Mesendoderm (in vitro differentiated cells): ENCODE measurements at regions not wholly inside any gene's neighbourhood (a gene's known extent, or its start where the extent isn't known, plus 50 kb on each side); places are given as distances from the start of the nearest gene placed in this dataset.

Experiments used
- DNase-seq: peaks from one replicate; pipeline ENCODE4 v3.0.0; 2013
- H2AK5ac ChIP-seq: 2 replicates; pipeline ENCODE4 v1.6.1; 2013; ENCODE audit warnings: low read length, inconsistent platforms
- H2BK120ac ChIP-seq: 2 replicates; pipeline ENCODE4 v1.6.1; 2013; ENCODE audit warnings: low read depth, mild to moderate bottlenecking, low read length, moderate library complexity, mixed read lengths
- H2BK15ac ChIP-seq: replicated peaks from 2 replicates; pipeline ENCODE4 v1.6.1; 2013; ENCODE audit warnings: low read depth, mild to moderate bottlenecking, moderate library complexity
- H2BK5ac ChIP-seq: 2 replicates; pipeline ENCODE4 v1.6.1; 2013; ENCODE audit warnings: low read length, inconsistent platforms
- H3K18ac ChIP-seq: 2 replicates; pipeline ENCODE4 v1.6.1; 2013; ENCODE audit warnings: mild to moderate bottlenecking, low read length, mixed read lengths
- H3K23ac ChIP-seq: one replicate; pipeline ENCODE4 v1.6.1; 2013; ENCODE audit warnings: low read length
- H3K27ac ChIP-seq: 2 replicates; pipeline ENCODE4 v1.5.1; 2013; ENCODE audit warnings: low read depth, mild to moderate bottlenecking, inconsistent platforms, low read length, moderate library complexity
- H3K27me3 ChIP-seq: 2 replicates; pipeline ENCODE4 v1.6.1; 2013; ENCODE audit warnings: low read length, control low read depth, mild to moderate bottlenecking, inconsistent platforms; ENCODE audit not compliant: insufficient read depth, poor library complexity
- H3K36me3 ChIP-seq: 2 replicates; pipeline ENCODE4 v1.6.1; 2013; ENCODE audit warnings: low read length, inconsistent platforms; ENCODE audit not compliant: control insufficient read depth, insufficient read depth
- H3K4ac ChIP-seq: one replicate; pipeline ENCODE4 v1.6.1; 2013; ENCODE audit warnings: low read depth, mild to moderate bottlenecking, low read length, moderate library complexity
- H3K4me1 ChIP-seq: 2 replicates; pipeline ENCODE4 v1.6.1; 2013; ENCODE audit warnings: low read depth, low read length, inconsistent platforms; ENCODE audit not compliant: control insufficient read depth
- H3K4me2 ChIP-seq: 2 replicates; pipeline ENCODE4 v1.6.1; 2013; ENCODE audit warnings: low read length
- H3K4me3 ChIP-seq: 2 replicates; pipeline ENCODE4 v1.5.1; 2013; ENCODE audit warnings: mild to moderate bottlenecking, low read length
- H3K56ac ChIP-seq: one replicate; pipeline ENCODE4 v1.6.1; 2013; ENCODE audit warnings: low read length
- H3K79me1 ChIP-seq: 2 replicates; pipeline ENCODE4 v1.6.1; 2013; ENCODE audit warnings: low read length, inconsistent platforms
- H3K79me2 ChIP-seq: 2 replicates; pipeline ENCODE4 v1.6.1; 2013; ENCODE audit warnings: mild to moderate bottlenecking, low read length; ENCODE audit not compliant: control insufficient read depth, insufficient read depth
- H3K9ac ChIP-seq: 2 replicates; pipeline ENCODE4 v1.6.1; 2013; ENCODE audit warnings: low read length, inconsistent platforms
- H4K5ac ChIP-seq: one replicate; pipeline ENCODE4 v1.6.1; 2013; ENCODE audit warnings: low read length
- H4K8ac ChIP-seq: one replicate; pipeline ENCODE4 v1.6.1; 2013; ENCODE audit warnings: low read depth, mild to moderate bottlenecking, control low read depth, low read length, moderate library complexity
- WGBS: extraction: QIAGEN DNeasy Blood & Tissue Kit; methylation state at CpG from one replicate; pipeline ENCODE4 v1.1.7; 2013; ENCODE audit warnings: low lambda C conversion rate, missing lambda C conversion rate; ENCODE audit not compliant: insufficient coverage; ENCODE audit errors: extremely low coverage; 5-methylcytosine and 5-hydroxymethylcytosine counted together

DNA sequence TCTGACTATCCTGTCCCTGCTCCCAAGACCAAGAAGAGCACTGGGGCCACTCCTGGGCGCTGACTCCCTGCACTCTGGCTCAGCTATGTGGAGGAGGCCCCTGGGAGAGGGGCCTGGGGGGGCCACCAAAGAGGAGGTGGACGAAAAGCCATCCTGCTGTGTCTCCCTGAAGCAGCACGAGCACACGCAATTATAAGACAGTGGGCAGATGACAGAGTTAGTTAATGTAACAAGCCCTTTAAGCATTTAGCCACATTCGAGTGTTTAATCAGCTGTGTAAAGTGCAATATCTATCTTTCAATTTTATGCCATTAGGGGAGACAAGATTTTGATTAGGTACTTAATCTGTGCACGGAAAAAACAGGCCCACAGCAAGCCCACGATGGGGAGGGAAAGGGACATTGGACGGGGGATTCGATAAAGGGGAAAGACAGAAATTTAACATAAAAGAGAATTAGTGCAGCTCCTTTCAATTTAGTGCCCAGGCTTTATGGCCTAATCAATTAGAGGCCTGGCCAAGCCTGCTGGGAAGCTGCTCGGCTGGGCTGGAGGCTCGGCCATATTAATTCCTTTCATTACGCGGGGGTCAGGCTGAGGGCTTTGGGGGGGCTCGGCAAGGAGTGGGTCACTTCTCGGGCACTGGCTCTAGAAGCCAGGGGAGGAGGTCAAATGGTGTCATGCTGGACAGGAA lies 286.2 kb downstream of the DHX35 start:
- H3K27me3 ChIP-seq = no peaks in the 10 kb centered on the region
- no CpG with 5 or more reads among the region's 15 CpGs for WGBS

DNA sequence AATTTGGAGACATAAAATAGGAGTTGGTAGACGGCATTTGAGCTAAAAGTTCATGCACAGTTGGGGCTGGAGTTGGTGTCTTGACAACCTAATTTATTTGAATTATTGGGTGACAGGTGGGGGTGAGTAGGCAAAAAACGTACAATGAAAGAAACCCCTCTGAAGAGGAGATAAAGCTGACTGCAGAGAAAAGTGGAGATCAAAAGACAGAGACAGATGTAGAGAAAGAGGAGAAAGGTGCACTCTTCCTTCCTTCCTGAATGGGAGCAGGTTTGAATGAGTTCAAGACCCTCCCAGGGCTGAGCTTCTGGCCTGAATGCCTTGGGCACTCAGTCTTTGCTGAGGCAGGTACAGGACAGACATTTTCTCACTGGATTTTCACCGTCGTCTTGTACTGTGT lies 284.3 kb downstream of the DHX35 start:
- no peak overlapping the region for H3K27ac ChIP-seq
- H3K9ac ChIP-seq = no peak overlapping the region
- H4K8ac ChIP-seq = no peak overlapping the region
- no CpG with 5 or more reads among the region's 4 CpGs for WGBS
- H2BK15ac ChIP-seq = no peak overlapping the region
- no peaks in the 10 kb centered on the region for H3K36me3 ChIP-seq
- H2BK120ac ChIP-seq = no peak overlapping the region
- H3K4me1 ChIP-seq = no peaks in the 10 kb centered on the region
- no peak overlapping the region for H3K4ac ChIP-seq
- no peaks in the 10 kb centered on the region for H3K79me1 ChIP-seq
- no peak for DNase-seq
- no peak overlapping the region for H4K5ac ChIP-seq
- H3K56ac ChIP-seq = no peak overlapping the region
- H3K79me2 ChIP-seq = no peaks in the 10 kb centered on the region
- H3K4me2 ChIP-seq = no peak overlapping the region
- no peak overlapping the region for H3K18ac ChIP-seq
- no peak overlapping the region for H3K4me3 ChIP-seq
- no peak overlapping the region for H3K23ac ChIP-seq
- no peak overlapping the region for H2AK5ac ChIP-seq
- H3K27me3 ChIP-seq = no peaks in the 10 kb centered on the region
- no peak overlapping the region for H2BK5ac ChIP-seq

More for the DNA sequence above, 286.2 kb downstream of the DHX35 start:
- H3K4ac ChIP-seq = no peak overlapping the region
- H3K27ac ChIP-seq = no peak overlapping the region
- H4K8ac ChIP-seq = no peak overlapping the region
- DNase-seq = no peak
- H3K56ac ChIP-seq = no peak overlapping the region
- H2BK120ac ChIP-seq = no peak overlapping the region
- no peak overlapping the region for H3K23ac ChIP-seq
- no peak overlapping the region for H2BK5ac ChIP-seq
- H3K4me3 ChIP-seq = no peak overlapping the region
- no peak overlapping the region for H2AK5ac ChIP-seq
- no peak overlapping the region for H3K9ac ChIP-seq
- no peaks in the 10 kb centered on the region for H3K79me1 ChIP-seq
- no peak overlapping the region for H3K4me2 ChIP-seq
- H4K5ac ChIP-seq = no peak overlapping the region
- no peak overlapping the region for H2BK15ac ChIP-seq
- H3K18ac ChIP-seq = no peak overlapping the region
- H3K79me2 ChIP-seq = no peaks in the 10 kb centered on the region
- H3K36me3 ChIP-seq = no peaks in the 10 kb centered on the region
- no peaks in the 10 kb centered on the region for H3K4me1 ChIP-seq

DNA sequence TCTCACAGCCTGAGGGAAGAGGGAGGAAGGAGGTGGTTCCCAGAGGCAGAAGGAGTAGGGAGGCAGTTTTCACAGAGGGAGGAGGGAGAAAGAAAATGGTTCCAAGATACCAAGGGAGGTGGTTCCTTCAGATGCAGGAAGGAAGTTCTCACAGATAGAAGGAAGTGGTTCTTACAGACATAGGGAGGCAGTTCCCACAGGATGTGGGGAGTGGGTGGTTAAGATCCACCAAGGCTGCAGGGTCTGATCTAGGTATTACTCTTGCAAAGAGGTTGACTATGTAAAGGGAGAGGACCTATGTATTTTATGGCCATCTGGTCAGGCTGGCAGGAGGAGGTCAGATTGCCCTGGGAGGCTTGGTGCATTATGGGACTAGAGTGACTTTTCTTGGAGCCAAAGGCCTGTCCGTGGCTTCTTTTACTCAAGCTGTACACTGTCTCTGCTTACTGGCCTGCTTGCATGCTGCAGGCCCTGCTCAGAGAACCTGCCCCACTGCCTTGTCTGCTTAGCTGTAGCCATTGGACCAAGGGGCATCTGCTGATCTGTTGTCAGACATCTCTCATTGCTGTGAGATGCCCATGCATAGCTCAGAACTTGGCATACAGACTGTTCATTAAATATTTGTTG lies 283.7 kb downstream of the DHX35 start:
- Histone ChIP-seq H3K27ac (no peak overlapping the region), H3K9ac (no peak overlapping the region), H3K4me1 (no peaks in the 10 kb centered on the region), H3K36me3 (no peaks in the 10 kb centered on the region), H3K23ac (no peak overlapping the region), H3K18ac (no peak overlapping the region), H4K8ac (no peak overlapping the region), H2BK120ac (no peak overlapping the region), H3K56ac (no peak overlapping the region), H3K4me3 (no peak overlapping the region), H2BK15ac (no peak overlapping the region), H3K4me2 (no peak overlapping the region), H3K4ac (no peak overlapping the region), H2BK5ac (no peak overlapping the region), H3K79me2 (no peaks in the 10 kb centered on the region), H3K27me3 (no peaks in the 10 kb centered on the region), H4K5ac (no peak overlapping the region), H3K79me1 (no peaks in the 10 kb centered on the region), H2AK5ac (no peak overlapping the region)
- WGBS = no CpG with 5 or more reads among the region's 1 CpG
- no peak for DNase-seq

DNA sequence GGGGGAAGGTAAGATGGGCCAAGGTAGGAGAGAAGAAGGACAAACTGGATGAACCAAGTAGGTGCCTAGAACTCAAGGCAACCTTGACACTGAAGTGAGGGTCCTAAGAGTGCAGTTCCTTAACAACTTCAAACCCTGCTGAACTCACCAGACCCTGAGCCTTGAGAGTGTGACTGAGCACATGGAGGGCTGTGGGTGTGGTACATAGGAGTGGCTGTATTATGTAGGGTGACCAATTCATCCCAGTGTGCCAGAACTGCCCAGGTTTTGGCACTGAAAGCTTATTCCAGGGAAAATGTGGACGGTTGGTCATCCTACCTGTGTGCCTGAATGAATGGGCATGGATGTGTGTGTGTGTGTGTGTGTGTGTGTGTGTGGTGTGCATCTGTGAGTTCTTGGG lies 281.8 kb downstream of the DHX35 start:
- WGBS = no CpG with 5 or more reads among the region's 1 CpG
- H3K56ac ChIP-seq = no peak overlapping the region

DNA sequence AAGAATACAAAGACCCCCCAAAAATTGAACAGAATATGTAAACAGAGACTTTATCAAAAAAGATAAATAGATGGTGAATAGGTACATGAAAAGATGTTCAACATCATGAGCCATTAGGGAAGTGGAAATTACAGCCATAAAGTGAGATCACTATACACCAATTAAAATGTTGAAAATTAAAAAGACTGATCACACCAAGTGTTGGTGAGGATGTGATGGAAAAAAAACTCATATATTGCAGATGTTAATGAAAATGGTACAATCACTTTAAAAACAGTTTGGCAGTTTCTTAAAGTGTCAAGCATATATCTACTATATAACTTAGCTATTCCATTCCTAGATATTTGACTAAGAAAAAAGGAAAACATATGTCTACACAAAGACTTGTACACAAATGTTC lies 280.5 kb downstream of the DHX35 start:
- H3K27me3 ChIP-seq = no peaks in the 10 kb centered on the region
- H3K9ac ChIP-seq = no peak overlapping the region
- no peak overlapping the region for H4K5ac ChIP-seq
- H3K4me2 ChIP-seq = no peak overlapping the region
- no peak overlapping the region for H3K23ac ChIP-seq
- no peak overlapping the region for H3K27ac ChIP-seq
- no peak overlapping the region for H3K4me3 ChIP-seq
- no peak overlapping the region for H2BK120ac ChIP-seq
- no peak overlapping the region for H2BK15ac ChIP-seq
- H3K18ac ChIP-seq = no peak overlapping the region
- H4K8ac ChIP-seq = no peak overlapping the region
- no peak overlapping the region for H2BK5ac ChIP-seq
- no peaks in the 10 kb centered on the region for H3K4me1 ChIP-seq
- H3K79me2 ChIP-seq = no peaks in the 10 kb centered on the region
- no peak overlapping the region for H2AK5ac ChIP-seq
- no peaks in the 10 kb centered on the region for H3K36me3 ChIP-seq
- DNase-seq = no peak
- H3K79me1 ChIP-seq = no peaks in the 10 kb centered on the region
- H3K4ac ChIP-seq = no peak overlapping the region
- no peak overlapping the region for H3K56ac ChIP-seq

More for the DNA sequence above, 281.8 kb downstream of the DHX35 start:
- H2BK120ac ChIP-seq = no peak overlapping the region
- H3K27ac ChIP-seq = no peak overlapping the region
- H3K79me1 ChIP-seq = no peaks in the 10 kb centered on the region
- no peak overlapping the region for H4K8ac ChIP-seq
- H3K27me3 ChIP-seq = no peaks in the 10 kb centered on the region
- no peak overlapping the region for H2BK5ac ChIP-seq
- H3K4me1 ChIP-seq = no peaks in the 10 kb centered on the region
- H3K9ac ChIP-seq = no peak overlapping the region
- H3K79me2 ChIP-seq = no peaks in the 10 kb centered on the region
- H4K5ac ChIP-seq = no peak overlapping the region
- no peak overlapping the region for H3K18ac ChIP-seq
- no peak overlapping the region for H3K4me3 ChIP-seq
- H3K36me3 ChIP-seq = no peaks in the 10 kb centered on the region
- H3K4ac ChIP-seq = no peak overlapping the region
- no peak overlapping the region for H2AK5ac ChIP-seq
- no peak overlapping the region for H3K4me2 ChIP-seq
- DNase-seq = no peak
- no peak overlapping the region for H3K23ac ChIP-seq
- no peak overlapping the region for H2BK15ac ChIP-seq
